ENCODE measurements at regions not wholly inside any gene's neighbourhood (a gene's known extent, or its start where the extent isn't known, plus 50 kb on each side); places are given as distances from the start of the nearest gene placed in this dataset.

DNA sequence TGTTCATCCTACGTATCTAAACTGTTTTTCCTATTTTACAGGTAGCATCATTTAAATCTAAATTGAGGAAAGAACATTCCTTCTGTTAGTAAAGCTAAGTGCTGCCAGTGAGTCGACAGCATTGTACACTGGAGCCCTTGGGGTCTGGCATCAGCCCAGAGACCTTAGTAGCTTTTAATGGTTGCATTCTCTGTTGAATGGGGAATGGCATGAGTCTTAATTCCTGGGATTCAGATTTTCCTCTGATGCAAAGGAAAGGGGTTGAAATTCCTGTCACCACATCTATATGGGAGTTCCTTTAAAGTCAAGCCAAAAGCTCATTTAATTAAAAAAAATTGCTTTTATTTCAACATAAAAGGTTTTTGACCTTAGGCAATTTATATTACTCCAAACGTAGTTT lies 148.4 kb upstream of the GBE1 start:
- Histone ChIP-seq H3K36me3 (ENCODE audit: control insufficient read depth in 2 of 3, insufficient read depth in 3 of 3, low read length in 3 of 3) (no peaks in the 10 kb centered on the region), H3K27ac (ENCODE audit: low read depth in 2 of 2, low read length in 2 of 2) (no peak overlapping the region), H3K4me1 (ENCODE audit: control insufficient read depth in 2 of 3, insufficient read depth in 2 of 3, low read depth in 1 of 3, low read length in 3 of 3) (no peaks in the 10 kb centered on the region), H3K9me3 (ENCODE audit: control insufficient read depth in 2 of 3, insufficient read depth in 1 of 3, low read length in 3 of 3) (no peaks in the 10 kb centered on the region), H3K27me3 (ENCODE audit: control insufficient read depth, insufficient read depth, low read length) (no peaks in the 10 kb centered on the region), H3K9ac (ENCODE audit: low read length in 3 of 3) (no peak overlapping the region), H3K4me3 (ENCODE audit: low read length in 3 of 3) (no peak overlapping the region)
- intact Hi-C loops (cut with DNase I) = no loop called here
- TF ChIP-seq CTCF (IDR thresholded peaks at IDR 0.05; ENCODE audit: borderline replicate concordance, extremely low read depth, insufficient read depth) = no peak
- DNase-seq (peak in 2 of 5 donors; percentile 13 to 24), FAIRE-seq (no peak)

- intact Hi-C loops (cut with DNase I) = no loop called here
These were observed 147.1 kb upstream of the GBE1 start for GRCh38 chr3:81908561-81908960.

GRCh38 chr3:81898336-81898735 lies 136.9 kb upstream of the GBE1 start:
- Histone ChIP-seq H3K27ac (ENCODE audit: low read depth in 2 of 2, low read length in 2 of 2) (no peak overlapping the region), H3K9ac (ENCODE audit: low read length in 3 of 3) (no peak overlapping the region), H3K9me3 (ENCODE audit: control insufficient read depth in 2 of 3, insufficient read depth in 1 of 3, low read length in 3 of 3) (no peaks in the 10 kb centered on the region), H3K4me3 (ENCODE audit: low read length in 3 of 3) (no peak overlapping the region), H3K36me3 (ENCODE audit: control insufficient read depth in 2 of 3, insufficient read depth in 3 of 3, low read length in 3 of 3) (no peaks in the 10 kb centered on the region), H3K27me3 (ENCODE audit: control insufficient read depth, insufficient read depth, low read length) (no peaks in the 10 kb centered on the region), H3K4me1 (ENCODE audit: control insufficient read depth in 2 of 3, insufficient read depth in 2 of 3, low read depth in 1 of 3, low read length in 3 of 3) (no peaks in the 10 kb centered on the region)
- TF ChIP-seq CTCF (IDR thresholded peaks at IDR 0.05; ENCODE audit: borderline replicate concordance, extremely low read depth, insufficient read depth) = no peak
- FAIRE-seq (no peak), DNase-seq (no peak)
- intact Hi-C loops (cut with DNase I) = no loop called here

More at GRCh38 chr3:81908561-81908960, 147.1 kb upstream of the GBE1 start:
- Histone ChIP-seq H3K4me1 (ENCODE audit: control insufficient read depth in 2 of 3, insufficient read depth in 2 of 3, low read depth in 1 of 3, low read length in 3 of 3) (no peaks in the 10 kb centered on the region), H3K27ac (ENCODE audit: low read depth in 2 of 2, low read length in 2 of 2) (no peak overlapping the region), H3K36me3 (ENCODE audit: control insufficient read depth in 2 of 3, insufficient read depth in 3 of 3, low read length in 3 of 3) (no peaks in the 10 kb centered on the region), H3K9me3 (ENCODE audit: control insufficient read depth in 2 of 3, insufficient read depth in 1 of 3, low read length in 3 of 3) (no peaks in the 10 kb centered on the region), H3K9ac (ENCODE audit: low read length in 3 of 3) (no peak overlapping the region), H3K4me3 (ENCODE audit: low read length in 3 of 3) (no peak overlapping the region), H3K27me3 (ENCODE audit: control insufficient read depth, insufficient read depth, low read length) (no peaks in the 10 kb centered on the region)
- FAIRE-seq = no peak
- DNase-seq = no peak
- TF ChIP-seq CTCF (IDR thresholded peaks at IDR 0.05; ENCODE audit: borderline replicate concordance, extremely low read depth, insufficient read depth) = no peak

DNA sequence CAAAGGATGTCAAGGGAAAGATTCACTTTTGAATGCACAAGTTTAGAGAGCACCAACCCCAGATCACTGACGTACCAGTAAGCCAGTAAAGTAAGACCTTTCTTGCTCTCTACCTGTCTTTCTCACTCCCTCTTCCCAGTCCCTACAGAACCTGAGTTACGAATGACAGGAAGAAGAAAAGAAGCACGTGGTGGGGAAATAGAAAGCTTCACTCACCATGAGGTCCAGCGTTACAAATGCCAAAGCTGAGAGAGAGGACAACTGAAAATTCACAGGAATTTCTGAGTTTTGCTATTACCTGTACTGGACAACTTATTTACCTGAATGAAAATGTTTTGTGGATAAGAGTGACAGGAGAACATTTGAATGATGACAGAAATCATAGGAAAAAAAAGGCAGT lies 133.2 kb upstream of the GBE1 start:
- Histone ChIP-seq H3K27ac (ENCODE audit: low read depth in 2 of 2, low read length in 2 of 2) (no peak overlapping the region), H3K4me1 (ENCODE audit: control insufficient read depth in 2 of 3, insufficient read depth in 2 of 3, low read depth in 1 of 3, low read length in 3 of 3) (no peaks in the 10 kb centered on the region), H3K9ac (ENCODE audit: low read length in 3 of 3) (no peak overlapping the region), H3K36me3 (ENCODE audit: control insufficient read depth in 2 of 3, insufficient read depth in 3 of 3, low read length in 3 of 3) (no peaks in the 10 kb centered on the region), H3K4me3 (ENCODE audit: low read length in 3 of 3) (no peak overlapping the region), H3K27me3 (ENCODE audit: control insufficient read depth, insufficient read depth, low read length) (no peaks in the 10 kb centered on the region), H3K9me3 (ENCODE audit: control insufficient read depth in 2 of 3, insufficient read depth in 1 of 3, low read length in 3 of 3) (no peaks in the 10 kb centered on the region)
- FAIRE-seq (no peak), DNase-seq (no peak)
- intact Hi-C loops (cut with DNase I) = no loop called here
- TF ChIP-seq CTCF (IDR thresholded peaks at IDR 0.05; ENCODE audit: borderline replicate concordance, extremely low read depth, insufficient read depth) = no peak
